K562 (cell line): ENCODE measurements at regions not wholly inside any gene's neighbourhood (a gene's known extent, or its start where the extent isn't known, plus 50 kb on each side); places are given as distances from the start of the nearest gene placed in this dataset.

Source experiments
- BHLHE40 ChIP-seq: IDR thresholded peaks from 2 replicates; pipeline ENCODE4 v1.6.1; 2011; ENCODE audit warnings: low read length, improper control_type of control experiment
- CREBBP ChIP-seq: IDR thresholded peaks from one replicate; pipeline ENCODE4 v1.6.1; 2012; ENCODE audit warnings: low read depth, mild to moderate bottlenecking, control low read depth, inconsistent platforms, low read length
- NFYB ChIP-seq: IDR thresholded peaks from 2 replicates; pipeline ENCODE4 v1.6.1; 2011; ENCODE audit warnings: mild to moderate bottlenecking, moderate library complexity; ENCODE audit not compliant: insufficient read length; ENCODE audit errors: extremely low read depth
- PHTF2 ChIP-seq: fragments of 250-450 bp; sonication (Bioruptor Pico); IDR thresholded peaks from 2 replicates; pipeline ENCODE4 v1.5.0; 2021; ENCODE audit warnings: mild to moderate bottlenecking
- POLR2A ChIP-seq: fragments of 450-650 bp; conservative IDR thresholded peaks from 2 replicates; pipeline ENCODE4 v1.6.1; 2016
- RAD21 ChIP-seq, 2 experiments: fragments of 250-450 bp in 1 of 2; fragments of 450-650 bp in 1 of 2; sonication (Bioruptor Pico) in 1 of 2; formaldehyde crosslinking in 1 of 2; IDR thresholded peaks in 1 of 2; conservative IDR thresholded peaks in 1 of 2; 2 replicates each; pipeline versions ENCODE4 v1.4.0 to v1.8.0; 2020 to 2022; ENCODE audit warnings: mild to moderate bottlenecking in 2 of 2, moderate library complexity in 1 of 2
- ZNF253 ChIP-seq: fragments of 250-450 bp; sonication (Bioruptor Pico); conservative IDR thresholded peaks from 2 replicates; pipeline ENCODE4 v1.6.1; 2021; ENCODE audit warnings: mild to moderate bottlenecking
- TF ChIP-seq, protein P1 (sequence below): conservative IDR thresholded peaks from 2 replicates; pipeline ENCODE4 v1.6.1; 2011; ENCODE audit warnings: low read depth, mild to moderate bottlenecking, low read length; ENCODE audit not compliant: control insufficient read depth
- TF ChIP-seq, protein P2 (sequence below): fragments of 150-350 bp; IDR thresholded peaks from 2 replicates; pipeline ENCODE4 v1.6.1; 2014; ENCODE audit warnings: low read depth, mild to moderate bottlenecking, low read length, borderline replicate concordance

DNA sequence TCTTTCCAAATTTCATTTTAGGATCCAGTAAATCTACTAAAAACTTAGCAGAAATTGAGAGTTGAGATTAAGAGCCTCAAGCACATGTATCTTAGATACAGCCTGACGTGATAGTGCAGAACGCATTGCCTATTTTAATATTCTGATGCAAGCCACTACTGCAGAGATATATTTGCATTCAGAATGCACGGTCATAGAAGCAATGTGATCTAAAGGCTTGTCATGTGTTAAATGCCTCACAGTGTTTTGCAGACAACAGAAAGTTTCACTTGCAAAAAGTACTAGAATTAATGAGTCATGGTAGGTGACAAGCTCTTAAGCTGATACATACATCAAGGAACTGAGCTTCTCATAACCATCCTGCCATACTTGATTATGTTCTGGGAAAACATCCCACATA lies 886.7 kb upstream of the CHAC2 start:
- TF ChIP-seq, protein P1, sequence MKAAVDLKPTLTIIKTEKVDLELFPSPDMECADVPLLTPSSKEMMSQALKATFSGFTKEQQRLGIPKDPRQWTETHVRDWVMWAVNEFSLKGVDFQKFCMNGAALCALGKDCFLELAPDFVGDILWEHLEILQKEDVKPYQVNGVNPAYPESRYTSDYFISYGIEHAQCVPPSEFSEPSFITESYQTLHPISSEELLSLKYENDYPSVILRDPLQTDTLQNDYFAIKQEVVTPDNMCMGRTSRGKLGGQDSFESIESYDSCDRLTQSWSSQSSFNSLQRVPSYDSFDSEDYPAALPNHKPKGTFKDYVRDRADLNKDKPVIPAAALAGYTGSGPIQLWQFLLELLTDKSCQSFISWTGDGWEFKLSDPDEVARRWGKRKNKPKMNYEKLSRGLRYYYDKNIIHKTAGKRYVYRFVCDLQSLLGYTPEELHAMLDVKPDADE = no peak
- TF ChIP-seq CREBBP (no peak), RAD21 (CRISPR knock-in tag; conservative IDR thresholded peaks at IDR 0.05 in 1 of 2, IDR thresholded peaks at IDR 0.05 in 1 of 2) (no peak), BHLHE40 (no peak), ZNF253 (CRISPR knock-in tag) (no peak), POLR2A (no peak), PHTF2 (CRISPR knock-in tag) (no peak), NFYB (no peak)
- TF ChIP-seq, protein P2, sequence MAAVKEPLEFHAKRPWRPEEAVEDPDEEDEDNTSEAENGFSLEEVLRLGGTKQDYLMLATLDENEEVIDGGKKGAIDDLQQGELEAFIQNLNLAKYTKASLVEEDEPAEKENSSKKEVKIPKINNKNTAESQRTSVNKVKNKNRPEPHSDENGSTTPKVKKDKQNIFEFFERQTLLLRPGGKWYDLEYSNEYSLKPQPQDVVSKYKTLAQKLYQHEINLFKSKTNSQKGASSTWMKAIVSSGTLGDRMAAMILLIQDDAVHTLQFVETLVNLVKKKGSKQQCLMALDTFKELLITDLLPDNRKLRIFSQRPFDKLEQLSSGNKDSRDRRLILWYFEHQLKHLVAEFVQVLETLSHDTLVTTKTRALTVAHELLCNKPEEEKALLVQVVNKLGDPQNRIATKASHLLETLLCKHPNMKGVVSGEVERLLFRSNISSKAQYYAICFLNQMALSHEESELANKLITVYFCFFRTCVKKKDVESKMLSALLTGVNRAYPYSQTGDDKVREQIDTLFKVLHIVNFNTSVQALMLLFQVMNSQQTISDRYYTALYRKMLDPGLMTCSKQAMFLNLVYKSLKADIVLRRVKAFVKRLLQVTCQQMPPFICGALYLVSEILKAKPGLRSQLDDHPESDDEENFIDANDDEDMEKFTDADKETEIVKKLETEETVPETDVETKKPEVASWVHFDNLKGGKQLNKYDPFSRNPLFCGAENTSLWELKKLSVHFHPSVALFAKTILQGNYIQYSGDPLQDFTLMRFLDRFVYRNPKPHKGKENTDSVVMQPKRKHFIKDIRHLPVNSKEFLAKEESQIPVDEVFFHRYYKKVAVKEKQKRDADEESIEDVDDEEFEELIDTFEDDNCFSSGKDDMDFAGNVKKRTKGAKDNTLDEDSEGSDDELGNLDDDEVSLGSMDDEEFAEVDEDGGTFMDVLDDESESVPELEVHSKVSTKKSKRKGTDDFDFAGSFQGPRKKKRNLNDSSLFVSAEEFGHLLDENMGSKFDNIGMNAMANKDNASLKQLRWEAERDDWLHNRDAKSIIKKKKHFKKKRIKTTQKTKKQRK = no peak
